Hepatocyte (in vitro differentiated cells): ENCODE measurements at regions not wholly inside any gene's neighbourhood (a gene's known extent, or its start where the extent isn't known, plus 50 kb on each side); places are given as distances from the start of the nearest gene placed in this dataset.

ENCODE experiments used
- CTCF ChIP-seq: fragments of 200-600 bp; sonication (generic); IDR thresholded peaks from 2 replicates; pipeline ENCODE4 v1.5.1; 2016; ENCODE audit warnings: antibody characterized with exemption, mild to moderate bottlenecking; ENCODE audit not compliant: poor library complexity
- EZH2phosphoT487 ChIP-seq: fragments of 200-600 bp; sonication (generic); IDR thresholded peaks from one replicate; pipeline ENCODE4 v1.6.1; 2018; ENCODE audit warnings: antibody characterized with exemption, mild to moderate bottlenecking, low read depth, moderate library complexity; ENCODE audit not compliant: unreplicated experiment, severe bottlenecking

- TF ChIP-seq CTCF (no peak), EZH2phosphoT487 (no peak)
Observed at GRCh38 chr6:20020526-20020925, 183.4 kb downstream of the ID4 start.
